HL-60 (cell line): ENCODE measurements at regions not wholly inside any gene's neighbourhood (a gene's known extent, or its start where the extent isn't known, plus 50 kb on each side); places are given as distances from the start of the nearest gene placed in this dataset.

Source experiments
- DNase-seq, 2 experiments: peaks; one replicate each; pipeline ENCODE4 v3.0.0-alpha.2; 2010 to 2020; ENCODE audit warnings: low read depth in 1 of 2, low spot score in 1 of 2
- H3K27ac ChIP-seq: fragments of 250-450 bp; sonication (Bioruptor Pico); replicated peaks from 2 replicates; pipeline ENCODE4 v1.5.1; 2020; ENCODE audit warnings: mild to moderate bottlenecking, moderate library complexity
- H3K27me3 ChIP-seq: fragments of 250-450 bp; sonication (Bioruptor Pico); 2 replicates; pipeline ENCODE4 v1.5.1; 2021; ENCODE audit warnings: mild to moderate bottlenecking, moderate library complexity; ENCODE audit not compliant: insufficient read depth, poor library complexity, severe bottlenecking
- H3K4me3 ChIP-seq: replicated peaks from 2 replicates; pipeline ENCODE4 v1.5.1; 2011; ENCODE audit warnings: mild to moderate bottlenecking, control low read depth, low read length; ENCODE audit not compliant: insufficient read depth
- CTCF ChIP-seq: IDR thresholded peaks from one replicate; pipeline ENCODE4 v1.5.1; 2011; ENCODE audit warnings: low read length, control low read depth, inconsistent platforms; ENCODE audit not compliant: insufficient read depth
- GABPA ChIP-seq: IDR thresholded peaks from 2 replicates; pipeline ENCODE4 v1.6.1; 2012; ENCODE audit warnings: low read depth
- POLR2AphosphoS5 ChIP-seq: IDR thresholded peaks from 2 replicates; pipeline ENCODE4 v1.6.1; 2012; ENCODE audit warnings: low read depth
- REST ChIP-seq: IDR thresholded peaks from 2 replicates; pipeline ENCODE4 v1.6.1; 2012; ENCODE audit warnings: low read depth; ENCODE audit not compliant: insufficient replicate concordance
- SPI1 ChIP-seq: IDR thresholded peaks from 2 replicates; pipeline ENCODE4 v1.6.1; 2012; ENCODE audit warnings: low read depth, mild to moderate bottlenecking, borderline replicate concordance

GRCh38 chr4:105050896-105051295, 95.8 kb upstream of the TET2 start:
- Histone ChIP-seq H3K4me3 (no peak overlapping the region), H3K27me3 (no peaks in the 10 kb centered on the region), H3K27ac (no peak overlapping the region)
- DNase-seq, result no peak
- TF ChIP-seq CTCF (no peak), REST (no peak), POLR2AphosphoS5 (no peak), SPI1 (no peak), GABPA (no peak)

- peak overlapping the region; percentile 85 for H3K27ac ChIP-seq
- H3K27me3 ChIP-seq, result no peaks in the 10 kb centered on the region
- TF ChIP-seq SPI1, result peak; percentile 93
- no peak for TF ChIP-seq POLR2AphosphoS5
- no peak for TF ChIP-seq REST
- no peak for TF ChIP-seq CTCF
- no peak overlapping the region for H3K4me3 ChIP-seq
- DNase-seq, result peak; percentile 40 to 83
Measured at GRCh38 chr4:105057370-105058105, 89.1 kb upstream of the TET2 start.

- H3K27ac ChIP-seq, result peak overlapping the region; percentile 85
- TF ChIP-seq CTCF (no peak), SPI1 (peak; percentile 40; the same call in 1 of the 2 replicates), POLR2AphosphoS5 (no peak), GABPA (no peak)
- no peaks in the 10 kb centered on the region for H3K27me3 ChIP-seq
- H3K4me3 ChIP-seq, result no peak overlapping the region
- peak in 1 of 2 experiments; percentile 29 for DNase-seq
Measured at GRCh38 chr4:105058177-105058812, 88.4 kb upstream of the TET2 start.
